GM18505 (cell line): ENCODE measurements at regions not wholly inside any gene's neighbourhood (a gene's known extent, or its start where the extent isn't known, plus 50 kb on each side); places are given as distances from the start of the nearest gene placed in this dataset.

ENCODE experiments used
- ATAC-seq: cut with Tn5 transposase; IDR thresholded peaks from one replicate; pipeline ENCODE4 v1.9.1; 2021; ENCODE audit not compliant: unreplicated experiment
- POLR2A ChIP-seq: IDR thresholded peaks from 4 replicates; pipeline ENCODE4 v1.6.1; 2011; ENCODE audit warnings: borderline replicate concordance; ENCODE audit not compliant: insufficient read depth, insufficient read length; ENCODE audit errors: extremely low read depth

GRCh38 chr3:86239946-86240345, 751.0 kb downstream of the VGLL3 start:
- ATAC-seq = no peak
- no peak for TF ChIP-seq POLR2A

GRCh38 chr3:86234506-86235254, 756.3 kb downstream of the VGLL3 start:
- ATAC-seq = no peak
- no peak for TF ChIP-seq POLR2A

DNA sequence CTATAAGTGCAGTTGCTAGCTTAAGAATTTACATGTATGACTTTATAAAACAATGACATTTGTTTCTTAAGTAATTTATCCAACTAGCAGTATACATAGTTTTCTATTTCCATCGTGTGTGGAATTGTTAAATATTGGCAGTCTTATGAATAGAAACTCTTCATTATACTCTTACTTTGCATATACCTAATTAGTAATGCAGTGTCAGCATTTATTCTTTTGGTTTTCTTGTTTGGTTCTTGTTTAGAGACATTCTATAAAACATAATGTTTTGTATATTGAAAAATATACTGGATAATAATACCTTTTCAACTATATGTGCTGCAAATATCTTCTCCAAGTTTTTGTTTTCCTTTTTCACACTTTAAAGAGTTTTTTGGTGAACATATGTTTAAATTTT, 760.2 kb downstream of the VGLL3 start:
- no peak for TF ChIP-seq POLR2A
- no peak for ATAC-seq

DNA sequence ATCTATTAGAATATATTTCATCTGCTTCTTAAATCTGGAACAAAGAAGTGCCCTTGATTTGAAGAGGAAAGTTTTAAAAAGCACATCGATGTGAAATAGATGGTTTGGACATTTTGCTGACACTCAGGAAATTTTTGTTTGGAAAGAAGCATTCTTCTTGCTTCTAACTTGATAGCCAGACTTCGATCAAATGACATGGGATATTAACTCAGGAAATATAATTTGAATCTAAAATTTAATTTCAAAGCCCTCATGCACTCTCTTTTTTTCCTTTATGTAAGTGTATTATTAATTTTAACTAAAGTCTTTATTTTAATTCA, 761.2 kb downstream of the VGLL3 start:
- ATAC-seq = no peak
- no peak for TF ChIP-seq POLR2A

DNA sequence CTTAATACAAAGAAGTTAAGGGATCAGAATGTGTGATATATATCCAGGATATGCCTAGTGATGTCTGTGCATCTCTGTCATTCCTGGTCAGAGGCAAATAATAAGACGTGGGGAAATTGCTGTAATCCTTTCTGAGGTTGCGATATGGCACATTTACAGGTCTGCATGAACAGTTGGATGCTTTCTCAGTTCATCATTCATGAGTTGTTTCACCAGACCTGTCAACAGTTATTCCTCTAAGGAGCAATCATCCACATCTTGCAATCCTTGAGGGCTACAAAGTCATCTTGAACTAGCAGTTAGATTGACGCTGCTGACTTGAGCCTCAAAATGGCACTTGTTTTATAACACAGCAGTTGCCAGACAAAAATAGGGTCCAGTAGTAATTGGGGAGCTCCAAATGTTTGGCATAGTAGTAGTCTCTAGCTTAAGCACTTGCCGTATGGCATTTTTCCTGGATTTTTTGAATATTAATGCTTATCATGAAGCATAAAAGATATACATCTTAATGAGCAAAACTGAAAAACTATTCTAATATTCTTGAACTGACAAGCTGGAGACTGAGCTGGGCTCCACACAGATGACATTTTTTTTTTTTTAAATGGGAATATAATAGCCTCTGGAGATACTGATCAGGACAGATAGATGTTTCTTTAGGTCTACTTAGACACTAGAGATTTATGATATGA, 761.7 kb downstream of the VGLL3 start:
- no peak for ATAC-seq
- no peak for TF ChIP-seq POLR2A

DNA sequence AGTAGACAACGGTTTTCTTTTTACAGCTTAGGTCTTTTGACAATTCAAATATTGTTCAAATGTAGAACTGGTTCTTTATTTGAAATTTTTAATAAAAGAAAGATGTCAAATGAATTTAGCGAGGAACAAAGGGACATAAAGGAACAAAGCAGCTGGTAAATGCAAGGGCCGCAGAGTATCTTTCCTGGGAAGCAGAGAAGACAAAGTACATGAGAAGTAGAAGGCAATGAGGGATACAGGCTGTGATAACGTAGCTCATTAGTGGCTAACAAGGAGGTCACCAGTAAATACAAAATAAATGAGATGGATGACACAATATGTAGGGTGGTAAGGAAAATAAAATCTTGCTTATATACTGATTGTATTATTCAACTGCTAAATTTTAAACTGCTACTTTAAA, 762.8 kb downstream of the VGLL3 start:
- ATAC-seq = no peak
- no peak for TF ChIP-seq POLR2A

DNA sequence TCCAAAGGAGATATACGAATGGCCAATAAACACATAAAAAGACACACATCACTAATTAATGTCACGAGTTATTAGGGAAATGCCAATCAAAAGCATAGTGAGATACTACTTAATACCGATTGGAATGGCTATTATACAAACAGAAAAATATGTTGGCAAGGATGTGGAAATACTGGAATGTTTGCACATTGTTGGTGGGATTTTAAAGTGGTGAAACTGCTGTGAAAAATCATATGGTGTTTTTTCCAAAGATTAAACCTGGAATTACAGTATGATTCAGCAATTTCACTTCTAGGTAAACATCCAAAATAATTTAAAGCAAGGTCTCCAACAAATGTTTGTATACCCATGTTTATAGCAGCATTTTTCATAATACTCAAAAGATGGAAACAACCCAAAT, 765.5 kb downstream of the VGLL3 start:
- no peak for ATAC-seq
- TF ChIP-seq POLR2A = no peak

- no peak for TF ChIP-seq POLR2A
Measured at GRCh38 chr3:86221601-86222000, 769.3 kb downstream of the VGLL3 start.

GRCh38 chr3:86208772-86209171, 782.2 kb downstream of the VGLL3 start:
- TF ChIP-seq POLR2A = no peak
- ATAC-seq = no peak

More at GRCh38 chr3:86221601-86222000, 769.3 kb downstream of the VGLL3 start:
- ATAC-seq = no peak

GRCh38 chr3:86182606-86183005, 808.3 kb downstream of the VGLL3 start:
- no peak for TF ChIP-seq POLR2A
- no peak for ATAC-seq

- no peak for TF ChIP-seq POLR2A
- no peak for ATAC-seq
Measured at GRCh38 chr3:86180696-86181095, 810.3 kb downstream of the VGLL3 start.

GRCh38 chr3:86178095-86178494, 812.9 kb downstream of the VGLL3 start:
- ATAC-seq = no peak
- no peak for TF ChIP-seq POLR2A

DNA sequence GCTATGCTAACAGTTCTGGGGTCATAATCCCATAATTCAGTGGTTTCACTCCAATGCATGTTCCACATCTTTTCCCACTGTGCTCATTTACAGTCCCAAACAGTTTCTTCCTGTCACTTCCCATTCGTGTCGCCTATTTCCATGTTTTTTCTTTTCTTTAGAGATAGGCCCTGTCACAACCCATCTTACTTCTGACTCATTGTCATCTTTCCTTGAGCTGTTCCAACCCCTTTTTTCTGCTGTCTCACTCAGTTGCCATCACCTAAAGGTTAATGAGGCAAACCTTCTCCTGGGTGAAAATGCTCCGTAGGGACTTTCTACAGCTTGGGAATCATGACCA, 814.5 kb downstream of the VGLL3 start:
- no peak for TF ChIP-seq POLR2A
- ATAC-seq = no peak
